CD4-positive, alpha-beta memory T cell (primary cell): ENCODE measurements at regions not wholly inside any gene's neighbourhood (a gene's known extent, or its start where the extent isn't known, plus 50 kb on each side); places are given as distances from the start of the nearest gene placed in this dataset.

ENCODE experiments used
- CTCF ChIA-PET: fragments of 350-600 bp; sonication (Branson Sonifier 250); formaldehyde crosslinking; loops from one replicate; lab custom pipeline; 2021; ENCODE audit warnings: inconsistent platforms; ENCODE audit not compliant: partially characterized antibody; lab: Charles Lee
- POLR2A ChIA-PET: fragments of 350-600 bp; sonication (Branson Sonifier 250); formaldehyde crosslinking; loops from one replicate; lab custom pipeline; 2021; ENCODE audit not compliant: partially characterized antibody; lab: Charles Lee
- DNase-seq, 5 donors: peaks; one replicate each; pipeline versions ENCODE4 v3.0.0 to v3.0.0-alpha.2; 2020 to 2022; ENCODE audit warnings: mixed read lengths in 1 of 5
- H3K27ac ChIP-seq: one replicate; pipeline ENCODE4 v1.7.0; 2013; ENCODE audit warnings: low read depth, low read length
- H3K27me3 ChIP-seq: 2 replicates; pipeline ENCODE4 v1.7.0; 2013; ENCODE audit warnings: mild to moderate bottlenecking, low read length, moderate library complexity; ENCODE audit not compliant: insufficient read depth
- H3K36me3 ChIP-seq: 2 replicates; pipeline ENCODE4 v1.7.0; 2013; ENCODE audit warnings: mild to moderate bottlenecking, low read length, moderate library complexity; ENCODE audit not compliant: insufficient read depth
- H3K4me1 ChIP-seq: 2 replicates; pipeline ENCODE4 v1.7.0; 2013; ENCODE audit warnings: mild to moderate bottlenecking, low read length, moderate library complexity; ENCODE audit not compliant: insufficient read depth
- H3K4me3 ChIP-seq, 2 donors: one replicate each; pipeline ENCODE4 v1.7.0; 2013; ENCODE audit warnings: low read length in 2 of 2, mild to moderate bottlenecking in 1 of 2
- H3K9me3 ChIP-seq, 2 donors: one replicate each; pipeline ENCODE4 v1.7.0; 2013; ENCODE audit warnings: low read length in 2 of 2, control low read depth in 1 of 2; ENCODE audit not compliant: control insufficient read depth in 1 of 2
- H3K27ac Mint-ChIP-seq, 7 donors: one replicate each; pipeline ENCODE4 v1.8.0; 2020 to 2021; ENCODE audit warnings: mixed read lengths in 7 of 7, mild to moderate bottlenecking in 6 of 7, inconsistent platforms in 3 of 7, moderate library complexity in 3 of 7
- H3K27me3 Mint-ChIP-seq, 2 donors: one replicate each; pipeline ENCODE4 v1.8.0; 2020 to 2021; ENCODE audit warnings: mixed read lengths in 2 of 2
- H3K36me3 Mint-ChIP-seq, 2 donors: one replicate each; pipeline ENCODE4 v1.8.0; 2020 to 2021; ENCODE audit warnings: mixed read lengths in 2 of 2, inconsistent platforms in 1 of 2, mild to moderate bottlenecking in 1 of 2
- H3K4me1 Mint-ChIP-seq, 4 donors: one replicate each; pipeline ENCODE4 v1.8.0; 2020 to 2021; ENCODE audit warnings: mixed read lengths in 4 of 4, mild to moderate bottlenecking in 1 of 4
- H3K4me3 Mint-ChIP-seq, 8 donors: one replicate each; pipeline ENCODE4 v1.8.0; 2020 to 2021; ENCODE audit warnings: mixed read lengths in 8 of 8, mild to moderate bottlenecking in 7 of 8, moderate library complexity in 6 of 8, inconsistent platforms in 3 of 8
- H3K9me3 Mint-ChIP-seq, 8 donors: one replicate each; pipeline ENCODE4 v1.8.0; 2020 to 2021; ENCODE audit warnings: mixed read lengths in 8 of 8, mild to moderate bottlenecking in 5 of 8, inconsistent platforms in 3 of 8, moderate library complexity in 1 of 8
- intact Hi-C: fragments of 100-400 bp; cut with micrococcal nuclease; formaldehyde crosslinking; loops from one replicate; pipeline ENCODE4 v1.15.1; 2023

DNA sequence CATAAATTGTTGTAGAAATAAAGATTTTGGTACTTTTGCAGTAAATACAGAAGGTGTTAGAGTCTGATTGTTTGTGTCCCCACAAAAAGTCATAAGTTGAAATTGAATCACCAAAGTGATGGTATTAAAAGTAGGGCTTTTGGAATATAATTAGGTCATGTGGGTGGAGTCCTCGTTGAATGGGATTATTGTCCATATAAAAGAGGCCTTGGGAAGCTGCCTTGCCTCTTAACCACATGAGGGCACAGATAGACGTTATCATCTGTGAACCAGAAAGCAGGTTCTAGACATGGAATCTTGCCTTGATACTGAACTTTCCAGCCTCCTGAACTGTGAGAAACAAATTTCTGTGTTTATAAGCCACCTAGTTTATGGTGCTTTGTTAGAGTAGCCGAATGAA lies 186.8 kb downstream of the PRR20E start:
- intact Hi-C loops: no loop called here
- CTCF ChIA-PET: no interaction called here

DNA sequence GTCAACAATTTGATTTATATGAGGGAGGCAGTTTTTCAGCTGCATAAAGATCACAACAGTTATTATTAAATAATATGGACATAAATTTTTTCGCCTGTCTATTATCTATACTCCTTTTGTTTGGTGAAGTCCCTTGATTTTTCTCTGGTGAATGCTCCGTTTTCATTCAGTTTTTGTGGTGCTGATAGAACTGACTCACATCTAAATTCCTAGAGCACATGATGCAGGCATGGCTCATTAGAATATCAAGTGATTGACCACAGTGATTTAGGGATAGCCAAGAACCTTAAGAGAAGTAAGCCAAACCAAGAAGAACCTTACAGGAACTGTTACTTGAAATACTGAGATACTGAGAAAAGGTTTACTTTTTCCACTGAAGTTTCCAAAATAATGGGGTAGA lies 208.9 kb downstream of the PRR20E start:
- Histone ChIP-seq H3K4me3 (no peak overlapping the region), H3K9me3 (no peaks in the 10 kb centered on the region), H3K36me3 (no peaks in the 10 kb centered on the region), H3K27ac (no peak overlapping the region), H3K27me3 (no peaks in the 10 kb centered on the region), H3K4me1 (no peaks in the 10 kb centered on the region)
- H3K27ac Mint-ChIP-seq: no peak overlapping the region
- intact Hi-C loops: no loop called here
- H3K36me3 Mint-ChIP-seq: no peaks in the 10 kb centered on the region
- no peaks in the 10 kb centered on the region for H3K4me1 Mint-ChIP-seq
- H3K27me3 Mint-ChIP-seq: no peaks in the 10 kb centered on the region
- DNase-seq: no peak
- H3K9me3 Mint-ChIP-seq: peaks cover 0 to 7% (median 3%) of the 10 kb centered on the region in 8 donors
- H3K4me3 Mint-ChIP-seq: no peak overlapping the region
- ChIA-PET POLR2A (no interaction called here), CTCF (no interaction called here)

More for the DNA sequence above, 186.8 kb downstream of the PRR20E start:
- H3K36me3 Mint-ChIP-seq: no peaks in the 10 kb centered on the region
- H3K27ac Mint-ChIP-seq: no peak overlapping the region
- H3K27me3 Mint-ChIP-seq: no peaks in the 10 kb centered on the region
- H3K4me1 Mint-ChIP-seq: no peaks in the 10 kb centered on the region
- no peak overlapping the region for H3K4me3 Mint-ChIP-seq
- no peaks in the 10 kb centered on the region for H3K27me3 ChIP-seq
- no peak overlapping the region for H3K27ac ChIP-seq
- no peaks in the 10 kb centered on the region for H3K9me3 ChIP-seq
- no peak overlapping the region for H3K4me3 ChIP-seq
- no peaks in the 10 kb centered on the region for H3K4me1 ChIP-seq
- no peaks in the 10 kb centered on the region for H3K36me3 ChIP-seq
- peaks cover 0 to 5% (median 3%) of the 10 kb centered on the region in 8 donors for H3K9me3 Mint-ChIP-seq
- no peak for DNase-seq
- POLR2A ChIA-PET: no interaction called here

DNA sequence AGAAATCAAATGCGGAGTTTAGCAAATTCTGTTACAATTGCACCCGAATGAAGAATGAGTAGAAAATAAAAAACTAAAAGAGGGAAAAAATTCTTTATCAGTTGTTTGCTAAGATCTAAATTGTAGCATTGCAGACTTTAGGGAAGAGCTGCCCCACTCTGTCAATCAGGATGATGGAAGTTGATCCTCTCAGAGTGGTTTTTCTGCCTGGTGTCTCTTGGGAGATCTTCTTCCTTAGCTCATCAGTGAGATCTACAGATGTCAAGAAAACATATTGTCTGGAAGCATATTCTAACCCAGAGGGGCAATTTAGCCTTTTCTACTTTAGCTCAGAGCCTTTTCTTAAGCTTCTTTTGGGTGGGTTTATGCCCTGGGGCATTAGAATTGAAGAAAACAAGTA lies 223.2 kb upstream of the PCDH17 start:
- no peaks in the 10 kb centered on the region for H3K4me1 ChIP-seq
- intact Hi-C loops: no loop called here
- H3K4me1 Mint-ChIP-seq: no peaks in the 10 kb centered on the region
- ChIA-PET POLR2A (no interaction called here), CTCF (no interaction called here)
- no peaks in the 10 kb centered on the region for H3K36me3 ChIP-seq
- H3K36me3 Mint-ChIP-seq: no peaks in the 10 kb centered on the region
- peaks cover 3 to 31% (median 11%) of the 10 kb centered on the region in 8 donors for H3K9me3 Mint-ChIP-seq
- H3K27ac ChIP-seq: no peak overlapping the region
- H3K27ac Mint-ChIP-seq: no peak overlapping the region
- H3K4me3 Mint-ChIP-seq: no peak overlapping the region
- no peaks in the 10 kb centered on the region for H3K27me3 ChIP-seq
- H3K27me3 Mint-ChIP-seq: no peaks in the 10 kb centered on the region
- H3K4me3 ChIP-seq: no peak overlapping the region
- no peak for DNase-seq
- H3K9me3 ChIP-seq: peaks cover 0 to 4% of the 10 kb centered on the region in 2 donors

DNA sequence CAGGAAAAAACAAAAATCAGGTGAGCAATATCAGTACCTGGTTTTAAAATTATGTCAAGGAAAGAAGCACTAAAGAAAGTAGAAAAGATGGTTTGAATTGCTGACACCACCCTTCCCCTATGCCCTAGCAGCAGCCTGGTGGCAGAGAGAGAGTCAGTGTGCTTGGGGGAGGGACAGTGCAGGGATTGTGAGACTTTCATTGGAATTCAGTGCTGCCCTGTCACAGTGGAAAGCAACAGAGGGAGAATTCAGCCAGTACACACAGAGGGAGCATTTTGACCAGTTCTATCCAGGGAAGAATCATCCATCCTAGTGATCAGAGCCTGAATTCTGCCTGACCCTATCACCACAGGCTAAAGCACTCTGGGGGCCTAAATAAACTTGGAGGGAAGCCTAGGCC lies 222.4 kb upstream of the PCDH17 start:
- no peaks in the 10 kb centered on the region for H3K36me3 Mint-ChIP-seq
- intact Hi-C loops: no loop called here
- H3K36me3 ChIP-seq: no peaks in the 10 kb centered on the region
- H3K4me1 ChIP-seq: no peaks in the 10 kb centered on the region
- peaks cover 5 to 31% (median 11%) of the 10 kb centered on the region in 8 donors for H3K9me3 Mint-ChIP-seq
- H3K27ac Mint-ChIP-seq: peak overlapping the region in 1 of 7 donors; percentile 42
- ChIA-PET CTCF (no interaction called here), POLR2A (no interaction called here)
- H3K27me3 Mint-ChIP-seq: no peaks in the 10 kb centered on the region
- no peak overlapping the region for H3K4me3 Mint-ChIP-seq
- H3K27me3 ChIP-seq: no peaks in the 10 kb centered on the region
- H3K9me3 ChIP-seq: peaks cover 0 to 4% of the 10 kb centered on the region in 2 donors
- H3K27ac ChIP-seq: no peak overlapping the region
- no peak for DNase-seq
- H3K4me1 Mint-ChIP-seq: no peaks in the 10 kb centered on the region
- no peak overlapping the region for H3K4me3 ChIP-seq

DNA sequence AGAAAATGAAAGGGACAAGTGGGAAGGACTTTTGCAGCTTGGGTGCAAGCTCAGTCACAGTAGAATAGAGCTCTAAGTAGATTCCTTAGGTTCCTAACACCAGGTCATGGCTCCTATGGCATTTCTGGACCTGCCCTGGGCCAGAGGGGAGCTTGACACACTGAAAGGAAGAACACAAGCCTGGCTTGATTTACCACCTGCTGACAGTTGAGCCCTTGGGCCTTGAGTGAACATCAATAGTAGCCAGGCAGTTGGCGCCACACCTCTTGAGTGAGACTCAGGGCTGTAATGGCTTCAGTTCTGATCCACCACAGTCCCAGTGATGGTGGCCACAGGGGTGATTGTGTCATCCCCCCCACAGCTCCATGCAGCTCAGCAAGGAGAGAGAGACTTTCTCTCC lies 221.9 kb upstream of the PCDH17 start:
- H3K4me3 ChIP-seq: no peak overlapping the region
- H3K36me3 ChIP-seq: no peaks in the 10 kb centered on the region
- no peak overlapping the region for H3K4me3 Mint-ChIP-seq
- CTCF ChIA-PET: no interaction called here
- H3K9me3 Mint-ChIP-seq: peaks cover 5 to 29% (median 11%) of the 10 kb centered on the region in 8 donors
- no peaks in the 10 kb centered on the region for H3K4me1 Mint-ChIP-seq
- no peak overlapping the region for H3K27ac ChIP-seq
- DNase-seq: no peak
- POLR2A ChIA-PET: no interaction called here
- H3K27me3 Mint-ChIP-seq: no peaks in the 10 kb centered on the region
- H3K4me1 ChIP-seq: no peaks in the 10 kb centered on the region
- no peaks in the 10 kb centered on the region for H3K27me3 ChIP-seq
- no peaks in the 10 kb centered on the region for H3K36me3 Mint-ChIP-seq
- intact Hi-C loops: no loop called here
- H3K27ac Mint-ChIP-seq: no peak overlapping the region
- H3K9me3 ChIP-seq: peaks cover 0 to 4% of the 10 kb centered on the region in 2 donors

DNA sequence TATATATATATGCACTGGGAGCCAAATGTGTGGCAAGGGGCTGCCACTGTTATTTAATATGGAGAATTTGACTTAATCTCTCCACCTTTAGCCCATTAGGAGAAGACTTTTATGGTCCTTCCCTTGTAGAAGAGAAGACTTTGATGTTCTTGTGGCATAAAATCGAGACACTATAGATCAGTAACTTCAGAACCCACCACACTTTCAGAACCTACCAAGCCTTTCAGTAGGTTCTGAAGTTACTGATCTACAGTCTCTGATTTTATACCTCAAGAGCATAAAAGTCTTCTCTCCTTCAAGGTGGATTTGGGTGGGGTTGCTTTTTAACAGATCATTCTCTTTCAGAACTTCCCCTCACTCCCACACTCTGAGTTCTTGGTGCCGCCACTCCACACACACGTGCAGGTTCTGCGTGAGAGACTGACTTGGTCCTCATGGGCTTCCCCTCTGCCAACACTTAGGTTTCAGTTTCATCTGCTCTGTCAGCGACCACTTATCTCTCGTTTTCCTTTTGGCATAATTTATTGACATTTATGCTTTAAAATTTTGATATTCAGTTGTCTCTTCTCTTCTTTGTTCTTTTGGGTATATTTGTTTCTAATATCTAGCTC lies 213.4 kb upstream of the PCDH17 start:
- CTCF ChIA-PET: no interaction called here

DNA sequence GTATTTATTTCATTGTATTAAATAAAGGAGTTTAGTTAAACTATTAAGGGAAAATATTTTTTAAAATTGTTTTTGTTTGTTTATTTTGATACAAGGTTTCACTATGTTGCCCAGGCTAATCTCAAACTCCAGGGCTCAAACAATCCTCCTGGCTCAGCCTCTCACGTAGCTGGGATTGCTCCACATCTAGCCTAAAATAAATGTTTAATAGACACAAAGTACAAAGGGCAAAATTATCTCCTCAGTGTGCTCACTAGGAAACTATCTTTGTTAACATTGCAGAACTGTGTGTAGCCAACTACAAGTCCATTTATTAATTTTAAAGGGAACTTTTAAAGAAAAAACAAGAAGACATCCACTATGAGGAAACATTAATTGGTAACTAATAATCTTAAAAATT lies 207.2 kb upstream of the PCDH17 start:
- Histone ChIP-seq H3K4me1 (no peaks in the 10 kb centered on the region), H3K4me3 (no peak overlapping the region), H3K36me3 (no peaks in the 10 kb centered on the region), H3K27ac (no peak overlapping the region), H3K9me3 (no peaks in the 10 kb centered on the region), H3K27me3 (no peaks in the 10 kb centered on the region)
- Mint-ChIP-seq H3K27ac (no peak overlapping the region), H3K36me3 (no peaks in the 10 kb centered on the region), H3K4me1 (no peaks in the 10 kb centered on the region), H3K9me3 (peaks cover 0 to 22% (median 19%) of the 10 kb centered on the region in 8 donors), H3K4me3 (no peak overlapping the region), H3K27me3 (no peaks in the 10 kb centered on the region)
- no peak for DNase-seq
- ChIA-PET POLR2A (no interaction called here), CTCF (no interaction called here)
- intact Hi-C loops: no loop called here

More for the DNA sequence above, 213.4 kb upstream of the PCDH17 start:
- Histone ChIP-seq H3K27ac (no peak overlapping the region), H3K36me3 (no peaks in the 10 kb centered on the region), H3K4me1 (no peaks in the 10 kb centered on the region), H3K9me3 (no peaks in the 10 kb centered on the region), H3K27me3 (no peaks in the 10 kb centered on the region), H3K4me3 (no peak overlapping the region)
- DNase-seq: no peak
- H3K9me3 Mint-ChIP-seq: peaks cover 2 to 10% (median 3%) of the 10 kb centered on the region in 8 donors
- H3K4me1 Mint-ChIP-seq: no peaks in the 10 kb centered on the region
- POLR2A ChIA-PET: no interaction called here
- H3K27me3 Mint-ChIP-seq: no peaks in the 10 kb centered on the region
- H3K4me3 Mint-ChIP-seq: peak overlapping the region in 1 of 8 donors; percentile 39
- no peak overlapping the region for H3K27ac Mint-ChIP-seq
- H3K36me3 Mint-ChIP-seq: no peaks in the 10 kb centered on the region
- intact Hi-C loops: no loop called here
